ENCODE measurements at regions not wholly inside any gene's neighbourhood (a gene's known extent, or its start where the extent isn't known, plus 50 kb on each side); places are given as distances from the start of the nearest gene placed in this dataset.

GRCh38 chr18:78649421-78649820 is 330.2 kb upstream of the SALL3 start:
- no peak overlapping the region for H3K27ac Mint-ChIP-seq
- no peak for TF ChIP-seq CTCF (IDR thresholded peaks at IDR 0.05; ENCODE audit: unreplicated experiment)
- peaks cover 4% of the 10 kb centered on the region for H3K36me3 Mint-ChIP-seq (ENCODE audit: insufficient read depth)
- peaks cover 6% of the 10 kb centered on the region for H3K27me3 Mint-ChIP-seq
- peaks cover 3% of the 10 kb centered on the region for H3K9me3 Mint-ChIP-seq (ENCODE audit: low read depth)
- no peak for DNase-seq (ENCODE audit: low spot score, unreplicated experiment)
- H3K4me1 Mint-ChIP-seq (ENCODE audit: low read depth) = no peaks in the 10 kb centered on the region
- no peak overlapping the region for H3K4me3 Mint-ChIP-seq (ENCODE audit: low read depth)

- Mint-ChIP-seq H3K36me3 (ENCODE audit: insufficient read depth) (peaks cover 4% of the 10 kb centered on the region), H3K4me3 (ENCODE audit: low read depth) (no peak overlapping the region), H3K27me3 (peaks cover 6% of the 10 kb centered on the region), H3K9me3 (ENCODE audit: low read depth) (peaks cover 3% of the 10 kb centered on the region), H3K27ac (peak overlapping the region; percentile 69), H3K4me1 (ENCODE audit: low read depth) (no peaks in the 10 kb centered on the region)
- TF ChIP-seq CTCF (IDR thresholded peaks at IDR 0.05; ENCODE audit: unreplicated experiment) = no peak
- DNase-seq (ENCODE audit: low spot score, unreplicated experiment) = no peak
These were observed 328.7 kb upstream of the SALL3 start for GRCh38 chr18:78650926-78651325.

GRCh38 chr18:78652001-78652545 is 327.5 kb upstream of the SALL3 start:
- TF ChIP-seq CTCF (IDR thresholded peaks at IDR 0.05; ENCODE audit: unreplicated experiment) = no peak
- no peaks in the 10 kb centered on the region for H3K4me1 Mint-ChIP-seq (ENCODE audit: low read depth)
- H3K9me3 Mint-ChIP-seq (ENCODE audit: low read depth) = peaks cover 3% of the 10 kb centered on the region
- peaks cover 6% of the 10 kb centered on the region for H3K27me3 Mint-ChIP-seq
- DNase-seq (ENCODE audit: low spot score, unreplicated experiment) = no peak
- peaks cover 4% of the 10 kb centered on the region for H3K36me3 Mint-ChIP-seq (ENCODE audit: insufficient read depth)
- peak overlapping the region; percentile 92 for H3K27ac Mint-ChIP-seq
- no peak overlapping the region for H3K4me3 Mint-ChIP-seq (ENCODE audit: low read depth)

GRCh38 chr18:78655921-78656320 is 323.7 kb upstream of the SALL3 start:
- DNase-seq (ENCODE audit: low spot score, unreplicated experiment) = no peak
- peak overlapping the region; percentile 67 for H3K27ac Mint-ChIP-seq
- H3K9me3 Mint-ChIP-seq (ENCODE audit: low read depth) = peaks cover 3% of the 10 kb centered on the region
- H3K4me1 Mint-ChIP-seq (ENCODE audit: low read depth) = no peaks in the 10 kb centered on the region
- no peak overlapping the region for H3K4me3 Mint-ChIP-seq (ENCODE audit: low read depth)
- TF ChIP-seq CTCF (IDR thresholded peaks at IDR 0.05; ENCODE audit: unreplicated experiment) = no peak
- H3K27me3 Mint-ChIP-seq = peaks cover 13% of the 10 kb centered on the region
- H3K36me3 Mint-ChIP-seq (ENCODE audit: insufficient read depth) = peaks cover 4% of the 10 kb centered on the region

- no peak overlapping the region for H3K4me3 Mint-ChIP-seq (ENCODE audit: low read depth)
- no peaks in the 10 kb centered on the region for H3K4me1 Mint-ChIP-seq (ENCODE audit: low read depth)
- peaks cover 3% of the 10 kb centered on the region for H3K9me3 Mint-ChIP-seq (ENCODE audit: low read depth)
- no peak for DNase-seq (ENCODE audit: low spot score, unreplicated experiment)
- peaks cover 4% of the 10 kb centered on the region for H3K36me3 Mint-ChIP-seq (ENCODE audit: insufficient read depth)
- peaks cover 17% of the 10 kb centered on the region for H3K27me3 Mint-ChIP-seq
- no peak for TF ChIP-seq CTCF (IDR thresholded peaks at IDR 0.05; ENCODE audit: unreplicated experiment)
- peak overlapping the region; percentile 67 for H3K27ac Mint-ChIP-seq
These were observed 323.2 kb upstream of the SALL3 start for GRCh38 chr18:78656346-78656925.
